ENCODE measurements at regions not wholly inside any gene's neighbourhood (a gene's known extent, or its start where the extent isn't known, plus 50 kb on each side); places are given as distances from the start of the nearest gene placed in this dataset.

- ATAC-seq (no peak), DNase-seq (no peak)
- H3K36me3 ChIP-seq: no peaks in the 10 kb centered on the region
- no peaks in the 10 kb centered on the region for H3K9me3 ChIP-seq
- intact Hi-C loops (cut with DNase I): no loop called here
- whole genome bisulfite sequencing (ENCODE audit: insufficient coverage, low coverage, low lambda C conversion rate, missing lambda C conversion rate): 49% methylated on average over 4 of the region's 4 CpGs
- TF ChIP-seq POLR2A (IDR thresholded peaks at IDR 0.05) (no peak), CTCF (IDR thresholded peaks at IDR 0.05) (no peak)
- H3K4me3 ChIP-seq: no peak overlapping the region
- no peaks in the 10 kb centered on the region for H3K4me1 ChIP-seq
- H3K27ac ChIP-seq: no peak overlapping the region
- no peaks in the 10 kb centered on the region for H3K27me3 ChIP-seq
Measured at GRCh38 chr6:23731609-23732008, 394.4 kb upstream of the NRSN1 start.

DNA sequence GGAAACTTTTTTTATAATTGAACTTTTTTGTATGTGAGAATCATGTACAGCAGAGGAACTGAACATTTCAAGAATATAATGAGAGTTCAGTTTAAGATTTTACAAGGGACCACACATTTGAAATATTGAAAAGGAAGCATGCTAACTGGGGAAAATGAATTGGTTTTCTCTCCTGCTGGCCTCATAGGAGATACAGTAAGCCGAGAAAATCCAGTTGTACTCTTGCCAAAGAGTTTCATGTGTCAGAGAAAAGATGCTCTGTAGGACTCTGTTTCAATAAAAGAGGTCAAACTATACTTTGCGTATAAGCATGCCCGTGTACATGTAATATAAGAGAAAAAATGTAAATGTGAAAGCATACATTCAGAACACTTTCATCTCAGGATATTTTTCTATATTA lies 393.5 kb upstream of the NRSN1 start:
- DNase-seq (no peak), ATAC-seq (no peak)
- Histone ChIP-seq H3K36me3 (no peaks in the 10 kb centered on the region), H3K4me3 (no peak overlapping the region), H3K27me3 (no peaks in the 10 kb centered on the region), H3K4me1 (no peaks in the 10 kb centered on the region), H3K9me3 (no peaks in the 10 kb centered on the region), H3K27ac (no peak overlapping the region)
- intact Hi-C loops (cut with DNase I): no loop called here
- TF ChIP-seq CTCF (IDR thresholded peaks at IDR 0.05) (no peak), POLR2A (IDR thresholded peaks at IDR 0.05) (no peak)
- WGBS (ENCODE audit: insufficient coverage, low coverage, low lambda C conversion rate, missing lambda C conversion rate): 65% methylated on average over 3 of the region's 3 CpGs

- H3K27ac ChIP-seq: no peak overlapping the region
- H3K9me3 ChIP-seq: no peaks in the 10 kb centered on the region
- DNase-seq (no peak), ATAC-seq (no peak)
- no peak overlapping the region for H3K4me3 ChIP-seq
- TF ChIP-seq POLR2A (IDR thresholded peaks at IDR 0.05) (no peak), CTCF (IDR thresholded peaks at IDR 0.05) (no peak)
- no peaks in the 10 kb centered on the region for H3K36me3 ChIP-seq
- intact Hi-C loops (cut with DNase I): no loop called here
- 62% methylated on average over 4 of the region's 4 CpGs for WGBS (ENCODE audit: insufficient coverage, low coverage, low lambda C conversion rate, missing lambda C conversion rate)
- H3K27me3 ChIP-seq: no peaks in the 10 kb centered on the region
- H3K4me1 ChIP-seq: no peaks in the 10 kb centered on the region
Measured at GRCh38 chr6:23735151-23735550, 390.9 kb upstream of the NRSN1 start.

DNA sequence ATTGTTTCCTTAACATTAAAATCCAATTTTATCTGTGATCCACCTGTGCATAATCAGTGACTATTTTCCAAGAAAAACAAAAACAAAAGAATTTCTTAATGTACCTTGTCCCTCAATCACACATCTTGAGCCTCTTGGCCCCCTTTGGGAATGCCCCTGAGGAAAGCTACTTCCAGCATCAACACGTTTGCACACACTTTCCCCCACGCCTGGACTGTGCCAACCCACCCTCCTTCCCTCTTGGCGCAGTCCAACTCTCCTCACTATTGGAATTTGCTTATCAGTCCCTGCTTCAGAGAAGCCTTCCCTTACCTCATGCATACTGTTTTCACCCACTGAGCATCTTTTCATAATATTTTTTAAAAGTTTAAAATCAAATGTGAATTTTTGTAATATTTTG lies 389.4 kb upstream of the NRSN1 start:
- Histone ChIP-seq H3K27ac (no peak overlapping the region), H3K4me1 (no peaks in the 10 kb centered on the region), H3K9me3 (no peaks in the 10 kb centered on the region), H3K36me3 (no peaks in the 10 kb centered on the region), H3K27me3 (no peaks in the 10 kb centered on the region), H3K4me3 (no peak overlapping the region)
- WGBS (ENCODE audit: insufficient coverage, low coverage, low lambda C conversion rate, missing lambda C conversion rate): 44% methylated on average over 3 of the region's 3 CpGs
- ATAC-seq: no peak
- TF ChIP-seq POLR2A (IDR thresholded peaks at IDR 0.05): no peak
- intact Hi-C loops (cut with DNase I): no loop called here
- no peak for DNase-seq

- DNase-seq: no peak
- Histone ChIP-seq H3K9me3 (no peaks in the 10 kb centered on the region), H3K27me3 (no peaks in the 10 kb centered on the region), H3K4me3 (no peak overlapping the region), H3K4me1 (no peaks in the 10 kb centered on the region), H3K36me3 (no peaks in the 10 kb centered on the region), H3K27ac (no peak overlapping the region)
- ATAC-seq: no peak
- WGBS (ENCODE audit: insufficient coverage, low coverage, low lambda C conversion rate, missing lambda C conversion rate): 35% methylated on average over 4 of the region's 5 CpGs
- TF ChIP-seq POLR2A (IDR thresholded peaks at IDR 0.05) (no peak), CTCF (IDR thresholded peaks at IDR 0.05) (no peak)
- intact Hi-C loops (cut with DNase I): no loop called here
Measured at GRCh38 chr6:23747239-23747638, 378.8 kb upstream of the NRSN1 start.

Data from right lobe of liver (tissue), 6 donors.